ENCODE measurements at regions not wholly inside any gene's neighbourhood (a gene's known extent, or its start where the extent isn't known, plus 50 kb on each side); places are given as distances from the start of the nearest gene placed in this dataset.

DNA sequence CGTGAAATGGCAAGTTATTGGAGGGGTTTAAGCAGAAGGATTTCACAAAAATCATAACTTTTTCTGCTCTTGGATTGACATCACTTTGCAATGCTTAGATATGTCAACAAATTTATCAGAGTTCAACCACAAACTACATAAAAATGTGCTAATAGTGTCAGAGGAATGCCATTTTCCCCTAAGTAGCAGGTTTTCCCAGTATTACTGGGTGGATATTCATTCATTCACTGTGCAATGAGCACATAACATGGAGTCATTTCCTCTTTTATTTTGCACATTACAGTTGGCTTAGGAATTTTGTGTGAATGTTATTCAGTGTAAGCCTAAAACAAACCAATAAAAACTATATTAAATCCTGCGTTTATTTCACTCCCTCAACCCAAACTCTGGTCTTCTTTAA, 537.3 kb upstream of the MCTP2 start:
- TF ChIP-seq SIN3A (IDR thresholded peaks at IDR 0.05; ENCODE audit: borderline replicate concordance, insufficient read depth, low read length) (no peak), TAF1 (IDR thresholded peaks at IDR 0.05; ENCODE audit: borderline replicate concordance, insufficient read depth, low read length) (no peak), POLR2AphosphoS5 (IDR thresholded peaks at IDR 0.05; ENCODE audit: low read depth, low read length) (no peak), FOXP2 (optimal IDR thresholded peaks at IDR 0.05; ENCODE audit: borderline replicate concordance, extremely low read depth, extremely low read length, insufficient read depth) (no peak), REST (IDR thresholded peaks at IDR 0.05; ENCODE audit: insufficient read depth in 1 of 2, low read depth in 2 of 2, low read length in 2 of 2) (no peak)

GRCh38 chr15:93683651-93684050, 547.7 kb upstream of the MCTP2 start:
- TF ChIP-seq FOXP2 (optimal IDR thresholded peaks at IDR 0.05; ENCODE audit: borderline replicate concordance, extremely low read depth, extremely low read length, insufficient read depth): no peak
- no peak for TF ChIP-seq SIN3A (IDR thresholded peaks at IDR 0.05; ENCODE audit: borderline replicate concordance, insufficient read depth, low read length)
- no peak for TF ChIP-seq POLR2AphosphoS5 (IDR thresholded peaks at IDR 0.05; ENCODE audit: low read depth, low read length)
- no peak for TF ChIP-seq REST (IDR thresholded peaks at IDR 0.05; ENCODE audit: insufficient read depth in 1 of 2, low read depth in 2 of 2, low read length in 2 of 2)
- no peak for TF ChIP-seq TAF1 (IDR thresholded peaks at IDR 0.05; ENCODE audit: borderline replicate concordance, insufficient read depth, low read length)

DNA sequence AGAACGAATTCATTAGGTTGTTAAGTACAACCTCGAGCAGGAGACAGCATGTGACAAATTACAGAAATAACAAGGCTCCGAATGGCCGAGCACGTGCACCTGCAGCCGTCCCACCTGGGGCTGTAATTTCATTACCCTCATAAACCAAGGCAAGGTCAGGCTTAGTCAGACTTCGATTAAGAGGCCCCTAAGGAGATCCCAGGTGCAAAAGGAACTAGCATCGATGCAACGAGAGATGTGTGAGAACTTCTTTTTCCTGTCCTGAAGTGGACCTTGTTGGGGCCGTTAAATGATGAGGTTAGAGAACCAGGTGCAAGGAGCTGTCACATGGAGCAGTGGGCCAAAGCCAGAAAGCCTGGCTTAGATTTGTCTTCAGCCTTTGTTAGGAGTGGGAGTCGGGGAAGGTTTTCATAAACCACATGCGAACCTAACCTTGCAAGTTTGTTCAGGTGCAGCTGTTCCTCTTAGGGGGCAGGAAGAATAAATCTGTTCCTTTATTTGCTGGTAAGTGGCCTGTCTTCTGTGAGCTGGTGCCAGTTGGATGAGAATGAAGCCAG, 559.9 kb upstream of the MCTP2 start:
- no peak for TF ChIP-seq REST (IDR thresholded peaks at IDR 0.05; ENCODE audit: insufficient read depth in 1 of 2, low read depth in 2 of 2, low read length in 2 of 2)
- TF ChIP-seq FOXP2 (optimal IDR thresholded peaks at IDR 0.05; ENCODE audit: borderline replicate concordance, extremely low read depth, extremely low read length, insufficient read depth): no peak
- no peak for TF ChIP-seq SIN3A (IDR thresholded peaks at IDR 0.05; ENCODE audit: borderline replicate concordance, insufficient read depth, low read length)
- TF ChIP-seq POLR2AphosphoS5 (IDR thresholded peaks at IDR 0.05; ENCODE audit: low read depth, low read length): no peak
- TF ChIP-seq TAF1 (IDR thresholded peaks at IDR 0.05; ENCODE audit: borderline replicate concordance, insufficient read depth, low read length): no peak

DNA sequence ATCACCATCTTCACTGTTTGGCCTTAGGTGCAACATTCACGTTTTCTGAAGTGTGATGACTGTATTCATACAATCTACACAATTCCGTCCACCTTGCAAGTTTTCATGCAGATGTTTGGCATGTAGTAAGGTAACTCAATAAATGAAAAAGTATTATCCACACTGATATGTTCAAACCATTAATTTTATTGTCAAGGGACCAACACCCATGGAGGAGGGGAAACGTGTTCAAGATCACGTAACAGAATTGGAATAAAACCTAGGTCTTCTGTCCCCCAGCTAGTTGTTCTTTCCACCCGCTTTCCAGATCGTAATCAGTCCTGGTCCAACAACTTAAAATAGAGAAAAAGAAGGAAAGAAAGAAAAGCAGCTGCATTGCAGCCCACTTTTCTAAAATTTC, 560.4 kb upstream of the MCTP2 start:
- TF ChIP-seq SIN3A (IDR thresholded peaks at IDR 0.05; ENCODE audit: borderline replicate concordance, insufficient read depth, low read length) (no peak), TAF1 (IDR thresholded peaks at IDR 0.05; ENCODE audit: borderline replicate concordance, insufficient read depth, low read length) (no peak), FOXP2 (optimal IDR thresholded peaks at IDR 0.05; ENCODE audit: borderline replicate concordance, extremely low read depth, extremely low read length, insufficient read depth) (no peak), REST (IDR thresholded peaks at IDR 0.05; ENCODE audit: insufficient read depth in 1 of 2, low read depth in 2 of 2, low read length in 2 of 2) (no peak), POLR2AphosphoS5 (IDR thresholded peaks at IDR 0.05; ENCODE audit: low read depth, low read length) (no peak)

All from PFSK-1 (cell line).